ENCODE measurements at regions not wholly inside any gene's neighbourhood (a gene's known extent, or its start where the extent isn't known, plus 50 kb on each side); places are given as distances from the start of the nearest gene placed in this dataset.

DNA sequence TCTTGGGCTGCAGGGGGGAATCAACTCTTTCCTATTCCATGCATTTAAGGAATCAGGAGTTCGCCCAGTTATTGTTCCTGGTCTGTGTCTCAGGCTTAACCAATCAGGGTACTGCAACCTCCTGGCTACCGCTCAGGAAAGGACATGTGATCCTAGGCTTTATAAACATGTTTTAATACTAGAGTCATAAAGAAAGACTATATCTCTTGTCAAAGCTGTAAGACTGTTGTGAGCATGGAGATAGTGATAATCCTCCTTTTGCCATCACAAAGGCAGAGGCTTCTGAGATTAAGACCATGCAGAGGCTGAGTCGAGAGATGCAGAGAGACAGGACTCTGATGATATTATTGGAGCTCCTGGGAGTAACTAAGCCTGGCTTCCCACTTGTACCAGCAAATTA lies 137.0 kb downstream of the YIPF5 start:
- TF ChIP-seq, protein P1, sequence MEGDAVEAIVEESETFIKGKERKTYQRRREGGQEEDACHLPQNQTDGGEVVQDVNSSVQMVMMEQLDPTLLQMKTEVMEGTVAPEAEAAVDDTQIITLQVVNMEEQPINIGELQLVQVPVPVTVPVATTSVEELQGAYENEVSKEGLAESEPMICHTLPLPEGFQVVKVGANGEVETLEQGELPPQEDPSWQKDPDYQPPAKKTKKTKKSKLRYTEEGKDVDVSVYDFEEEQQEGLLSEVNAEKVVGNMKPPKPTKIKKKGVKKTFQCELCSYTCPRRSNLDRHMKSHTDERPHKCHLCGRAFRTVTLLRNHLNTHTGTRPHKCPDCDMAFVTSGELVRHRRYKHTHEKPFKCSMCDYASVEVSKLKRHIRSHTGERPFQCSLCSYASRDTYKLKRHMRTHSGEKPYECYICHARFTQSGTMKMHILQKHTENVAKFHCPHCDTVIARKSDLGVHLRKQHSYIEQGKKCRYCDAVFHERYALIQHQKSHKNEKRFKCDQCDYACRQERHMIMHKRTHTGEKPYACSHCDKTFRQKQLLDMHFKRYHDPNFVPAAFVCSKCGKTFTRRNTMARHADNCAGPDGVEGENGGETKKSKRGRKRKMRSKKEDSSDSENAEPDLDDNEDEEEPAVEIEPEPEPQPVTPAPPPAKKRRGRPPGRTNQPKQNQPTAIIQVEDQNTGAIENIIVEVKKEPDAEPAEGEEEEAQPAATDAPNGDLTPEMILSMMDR (IDR thresholded peaks at IDR 0.05): no peak
- Histone ChIP-seq H3K27me3 (ENCODE audit: control insufficient read depth in 2 of 2, insufficient read depth in 2 of 2, low read length in 2 of 2) (no peaks in the 10 kb centered on the region), H3K4me2 (replicated peaks; ENCODE audit: extremely low read depth, low read length, poor library complexity, severe bottlenecking) (no peak overlapping the region), H3K9ac (ENCODE audit: insufficient read depth, low read length, poor library complexity, severe bottlenecking) (no peak overlapping the region), H3K4me1 (ENCODE audit: control insufficient read depth in 1 of 2, insufficient read depth in 2 of 2, low read length in 2 of 2) (no peaks in the 10 kb centered on the region), H2AFZ (ENCODE audit: insufficient read depth, low read depth, low read length, poor library complexity, severe bottlenecking) (no peak overlapping the region), H3K79me2 (ENCODE audit: insufficient read depth, low read length) (no peaks in the 10 kb centered on the region), H3K36me3 (replicated peaks in 1 of 2; ENCODE audit: control insufficient read depth in 1 of 2, insufficient read depth in 2 of 2, low read length in 2 of 2) (no peaks in the 10 kb centered on the region), H3K27ac (ENCODE audit: low read depth in 1 of 2, low read length in 2 of 2) (no peak overlapping the region), H3K9me3 (replicated peaks in 1 of 2; ENCODE audit: control insufficient read depth in 1 of 2, insufficient read depth in 1 of 2, low read length in 2 of 2) (no peaks in the 10 kb centered on the region), H3K4me3 (replicated peaks in 1 of 3; ENCODE audit: low read depth in 2 of 3, low read length in 3 of 3) (no peak overlapping the region), H4K20me1 (ENCODE audit: insufficient read depth, low read length) (no peaks in the 10 kb centered on the region)
- Mint-ChIP-seq H3K27ac (no peak overlapping the region), H3K9me3 (peaks cover 0 to 4% (median 0%) of the 10 kb centered on the region in 7 donors), H3K4me1 (no peaks in the 10 kb centered on the region), H3K4me3 (no peak overlapping the region), H3K36me3 (no peaks in the 10 kb centered on the region), H3K27me3 (ENCODE audit: low read depth in 3 of 3) (peaks cover 0 to 4% (median 3%) of the 10 kb centered on the region in 3 donors)
- DNase-seq: no peak
- no CpG with 5 or more reads among the region's 3 CpGs for WGBS (ENCODE audit: insufficient coverage)
- intact Hi-C loops (cut with micrococcal nuclease): no loop called here

- Histone ChIP-seq H3K9ac (ENCODE audit: insufficient read depth, low read length, poor library complexity, severe bottlenecking) (no peak overlapping the region), H3K27me3 (ENCODE audit: control insufficient read depth in 2 of 2, insufficient read depth in 2 of 2, low read length in 2 of 2) (no peaks in the 10 kb centered on the region), H4K20me1 (ENCODE audit: insufficient read depth, low read length) (no peaks in the 10 kb centered on the region), H3K4me3 (replicated peaks in 1 of 3; ENCODE audit: low read depth in 2 of 3, low read length in 3 of 3) (no peak overlapping the region), H3K27ac (ENCODE audit: low read depth in 1 of 2, low read length in 2 of 2) (no peak overlapping the region), H3K36me3 (replicated peaks in 1 of 2; ENCODE audit: control insufficient read depth in 1 of 2, insufficient read depth in 2 of 2, low read length in 2 of 2) (no peaks in the 10 kb centered on the region), H3K79me2 (ENCODE audit: insufficient read depth, low read length) (no peaks in the 10 kb centered on the region), H3K4me1 (ENCODE audit: control insufficient read depth in 1 of 2, insufficient read depth in 2 of 2, low read length in 2 of 2) (no peaks in the 10 kb centered on the region), H3K4me2 (replicated peaks; ENCODE audit: extremely low read depth, low read length, poor library complexity, severe bottlenecking) (no peak overlapping the region), H2AFZ (ENCODE audit: insufficient read depth, low read depth, low read length, poor library complexity, severe bottlenecking) (no peak overlapping the region), H3K9me3 (replicated peaks in 1 of 2; ENCODE audit: control insufficient read depth in 1 of 2, insufficient read depth in 1 of 2, low read length in 2 of 2) (no peaks in the 10 kb centered on the region)
- Mint-ChIP-seq H3K27ac (peak overlapping the region in 1 of 7 donors; percentile 23), H3K4me1 (no peaks in the 10 kb centered on the region), H3K4me3 (no peak overlapping the region), H3K27me3 (ENCODE audit: low read depth in 3 of 3) (peaks cover 0 to 4% (median 4%) of the 10 kb centered on the region in 3 donors), H3K36me3 (no peaks in the 10 kb centered on the region), H3K9me3 (peaks cover 0 to 8% (median 0%) of the 10 kb centered on the region in 7 donors)
- intact Hi-C loops (cut with micrococcal nuclease): no loop called here
- no peak for DNase-seq
- TF ChIP-seq, protein P1 (IDR thresholded peaks at IDR 0.05): no peak
- WGBS (ENCODE audit: insufficient coverage): 100% methylated on average over 2 of the region's 4 CpGs
Observed at GRCh38 chr5:144035046-144035740, 135.3 kb downstream of the YIPF5 start.
